K562 (cell line): ENCODE measurements at regions not wholly inside any gene's neighbourhood (a gene's known extent, or its start where the extent isn't known, plus 50 kb on each side); places are given as distances from the start of the nearest gene placed in this dataset.

Experiments
- ATAC-seq: fragments of 200-7000 bp; cut with Tn5 transposase; 3 replicates; pipeline ENCODE4 v1.9.1; 2020; ENCODE audit warnings: moderate library complexity
- BruUV-seq: library from RNA; stranded (reverse); fragments of 400-500 nt; replicated peaks from 2 replicates; lab custom pipeline; 2021; lab: Mats Ljungman, UMichigan
- CTCF ChIA-PET: fragments of 300-600 bp; formaldehyde crosslinking; extraction: SDS; loops from one replicate; lab custom pipeline; 2021; ENCODE audit warnings: low intra/inter-chr PET ratio; lab: Yijun Ruan, JAX
- POLR2A ChIA-PET: fragments of 300-600, 350-650 bp; sonication (Branson Sonifier 250); formaldehyde crosslinking; extraction: SDS; loops from one replicate; lab custom pipeline; 2021; ENCODE audit warnings: antibody characterized with exemption, inconsistent platforms; lab: Yijun Ruan, JAX
- DNase-seq, 4 experiments: peaks; one replicate each; pipeline versions ENCODE4 v3.0.0 to v3.0.0-alpha.2; 2011 to 2018; ENCODE audit warnings: low spot score in 3 of 4, mixed read lengths in 3 of 4; ENCODE audit errors: extremely low read depth in 1 of 4
- FAIRE-seq: peaks from 2 replicates; lab custom pipeline; 2011; peaks lifted over from hg19 to GRCh38; lab: Jason Lieb, UNC
- H2AFZ ChIP-seq: 2 replicates; pipeline ENCODE4 v1.6.0; 2011; ENCODE audit warnings: low read depth, low read length, control low read depth, inconsistent platforms
- H3K27ac ChIP-seq: fragments of 200-600 bp; 3 replicates; pipeline ENCODE4 v1.8.0; 2011; ENCODE audit warnings: low read depth, mild to moderate bottlenecking, control low read depth, inconsistent platforms, low read length, moderate library complexity, mixed read lengths; ENCODE audit errors: extremely low read depth
- H3K27me3 ChIP-seq, 2 experiments: fragments of 300-600 bp in 1 of 2; 2 replicates in 1 of 2; 3 replicates in 1 of 2; pipeline versions ENCODE4 v1.6.0 to v1.8.0; 2011; ENCODE audit warnings: inconsistent platforms in 2 of 2, low read length in 2 of 2, mild to moderate bottlenecking in 1 of 2, mixed read lengths in 1 of 2, moderate library complexity in 1 of 2; ENCODE audit not compliant: control insufficient read depth in 2 of 2, insufficient read depth in 2 of 2
- H3K36me3 ChIP-seq: fragments of 300-600 bp; 3 replicates; pipeline ENCODE4 v1.8.0; 2011; ENCODE audit warnings: mild to moderate bottlenecking, low read length, inconsistent platforms; ENCODE audit not compliant: control insufficient read depth, insufficient read depth
- H3K4me1 ChIP-seq, 2 experiments: fragments of 200-600 bp in 1 of 2; replicated peaks in 1 of 2; 2 replicates in 1 of 2; 3 replicates in 1 of 2; pipeline versions ENCODE4 v1.5.1 to v1.8.0; 2011; ENCODE audit warnings: inconsistent platforms in 2 of 2, low read length in 2 of 2, mild to moderate bottlenecking in 1 of 2, mixed read lengths in 1 of 2, moderate library complexity in 1 of 2; ENCODE audit not compliant: control insufficient read depth in 2 of 2, insufficient read depth in 2 of 2
- H3K4me2 ChIP-seq: 2 replicates; pipeline ENCODE4 v1.6.1; 2011; ENCODE audit warnings: low read length, control low read depth, inconsistent platforms, mixed read lengths; ENCODE audit not compliant: insufficient read depth
- H3K4me3 ChIP-seq: fragments of 200-600 bp; sonication (generic), shearing (Covaris generic); 2 replicates; pipeline ENCODE4 v1.5.1; 2016; ENCODE audit warnings: control low read depth, inconsistent platforms
- H3K79me2 ChIP-seq: fragments of 200-600 bp; 3 replicates; pipeline ENCODE4 v1.8.0; 2011; ENCODE audit warnings: low read length, inconsistent platforms; ENCODE audit not compliant: control insufficient read depth, insufficient read depth
- H3K9ac ChIP-seq, 2 experiments: 2 replicates each; pipeline versions ENCODE4 v1.6.0 to v1.6.1; 2011; ENCODE audit warnings: low read depth in 2 of 2, low read length in 2 of 2, control low read depth in 1 of 2, inconsistent platforms in 1 of 2, mild to moderate bottlenecking in 1 of 2, mixed read lengths in 1 of 2; ENCODE audit not compliant: insufficient read depth in 1 of 2
- H3K9me1 ChIP-seq: one replicate; pipeline ENCODE4 v1.6.0; 2011; ENCODE audit warnings: inconsistent platforms, mild to moderate bottlenecking, low read length, moderate library complexity; ENCODE audit not compliant: control insufficient read depth, insufficient read depth
- H3K9me3 ChIP-seq: replicated peaks from 2 replicates; pipeline ENCODE4 v1.5.1; 2011; ENCODE audit warnings: low read depth, low read length, inconsistent platforms; ENCODE audit not compliant: control insufficient read depth, insufficient read depth
- H4K20me1 ChIP-seq: replicated peaks from 2 replicates; pipeline ENCODE4 v1.6.1; 2011; ENCODE audit warnings: low read length, inconsistent platforms, mixed read lengths; ENCODE audit not compliant: control insufficient read depth, insufficient read depth
- ATF7 ChIP-seq: fragments of 450-650 bp; IDR thresholded peaks from 2 replicates; pipeline ENCODE4 v1.7.1; 2014; ENCODE audit warnings: mild to moderate bottlenecking, moderate library complexity
- E2F5 ChIP-seq: sonication (generic); formaldehyde crosslinking; IDR thresholded peaks from 2 replicates; pipeline ENCODE4 v1.8.0; 2022; ENCODE audit warnings: mild to moderate bottlenecking, missing genetic modification reagents
- KAT2B ChIP-seq: IDR thresholded peaks from one replicate; pipeline ENCODE4 v1.6.1; 2012; ENCODE audit warnings: low read depth, mild to moderate bottlenecking, control low read depth, inconsistent platforms, low read length, moderate library complexity
- KLF1 ChIP-seq: fragments of 450-650 bp; IDR thresholded peaks from 2 replicates; pipeline ENCODE4 v1.6.1; 2016; ENCODE audit warnings: missing genetic modification characterization, missing compliant biosample characterization
- KLF16 ChIP-seq: IDR thresholded peaks from 2 replicates; pipeline ENCODE4 v1.6.1; 2016; ENCODE audit warnings: antibody characterized with exemption
- LEF1 ChIP-seq: fragments of 450-650 bp; IDR thresholded peaks from 2 replicates; pipeline ENCODE4 v1.6.1; 2016; ENCODE audit warnings: mild to moderate bottlenecking
- PHF21A ChIP-seq: fragments of 450-650 bp; IDR thresholded peaks from 2 replicates; pipeline ENCODE4 v1.6.1; 2017; ENCODE audit warnings: low read depth, borderline replicate concordance
- PURB ChIP-seq: sonication (generic); formaldehyde crosslinking; IDR thresholded peaks from 2 replicates; pipeline ENCODE4 v1.9.0; 2021; ENCODE audit warnings: low read depth, mild to moderate bottlenecking, missing genetic modification reagents
- THAP7 ChIP-seq: fragments of 250-450 bp; sonication (Bioruptor Pico); IDR thresholded peaks from 2 replicates; pipeline ENCODE4 v1.5.0; 2021
- ZHX1 ChIP-seq: fragments of 150-350 bp; conservative IDR thresholded peaks from 2 replicates; pipeline ENCODE4 v1.6.1; 2014; ENCODE audit warnings: low read length
- ZNF133 ChIP-seq: fragments of 250-450 bp; sonication (Bioruptor Pico); IDR thresholded peaks from 2 replicates; pipeline ENCODE4 v1.4.0; 2020; ENCODE audit warnings: mild to moderate bottlenecking
- in situ Hi-C: fragments of 300-500 bp; cut with MboI; formaldehyde crosslinking; loops from 4 replicates; pipeline ENCODE4 v1.15.0; 2018; ENCODE audit warnings: inconsistent platforms, mixed read lengths
- intact Hi-C: fragments of 100-400 bp; cut with micrococcal nuclease; formaldehyde crosslinking; loops from 2 replicates; pipeline ENCODE4 v1.14.2; 2022

- H3K9me3 ChIP-seq, result no peaks in the 10 kb centered on the region
- no peaks in the 10 kb centered on the region for H3K36me3 ChIP-seq
- FAIRE-seq, result no peak
- no peak overlapping the region for H3K9ac ChIP-seq
- CTCF ChIA-PET, result no interaction called here
- H3K4me1 ChIP-seq, result no peaks in the 10 kb centered on the region
- no peak overlapping the region for H3K4me2 ChIP-seq
- H3K4me3 ChIP-seq, result no peak overlapping the region
- TF ChIP-seq KAT2B (no peak), PURB (CRISPR knock-in tag) (no peak), PHF21A (no peak), KLF16 (no peak)
- no peaks in the 10 kb centered on the region for H3K9me1 ChIP-seq
- ATAC-seq, result no peak
- no peaks in the 10 kb centered on the region for H3K79me2 ChIP-seq
- POLR2A ChIA-PET, result interaction anchor here (1.1 kb wide), 1 partner anchor 40 kb away, joined by 3 read pairs; no protein-coding TSS in a partner anchor
- no peak overlapping the region for H3K27ac ChIP-seq
- no peaks in the 10 kb centered on the region for H3K27me3 ChIP-seq
- no peak overlapping the region for H2AFZ ChIP-seq
- no peak for DNase-seq
- in situ Hi-C loops (loop anchor here (10.0 kb wide), 1 partner anchor 60 kb away; no protein-coding TSS in a partner anchor), intact Hi-C loops (loop anchor here (10.0 kb wide), 1 partner anchor 90 kb away; no protein-coding TSS in a partner anchor)
- no TSS peak for BruUV-seq
- H4K20me1 ChIP-seq, result no peaks in the 10 kb centered on the region
Measured at GRCh38 chr7:109834851-109835250, 1256.1 kb upstream of the LRRN3 start.

GRCh38 chr7:109835577-109835976, 1255.3 kb upstream of the LRRN3 start:
- in situ Hi-C loops (loop anchor here (10.0 kb wide), 1 partner anchor 61 kb away; no protein-coding TSS in a partner anchor), intact Hi-C loops (loop anchor here (10.0 kb wide), 1 partner anchor 91 kb away; no protein-coding TSS in a partner anchor)
- CTCF ChIA-PET, result no interaction called here
- Histone ChIP-seq H3K36me3 (no peaks in the 10 kb centered on the region), H3K4me3 (no peak overlapping the region), H3K9me1 (no peaks in the 10 kb centered on the region), H4K20me1 (no peaks in the 10 kb centered on the region), H3K27me3 (no peaks in the 10 kb centered on the region), H3K9ac (no peak overlapping the region), H3K9me3 (no peaks in the 10 kb centered on the region), H3K27ac (no peak overlapping the region), H3K4me1 (no peaks in the 10 kb centered on the region), H3K79me2 (no peaks in the 10 kb centered on the region), H3K4me2 (no peak overlapping the region), H2AFZ (no peak overlapping the region)
- DNase-seq (no peak), ATAC-seq (no peak), FAIRE-seq (no peak)
- BruUV-seq, result no TSS peak
- POLR2A ChIA-PET, result interaction anchor here (1.1 kb wide), 1 partner anchor 41 kb away, joined by 3 read pairs; no protein-coding TSS in a partner anchor
- TF ChIP-seq ATF7 (no peak), ZHX1 (no peak), LEF1 (no peak), THAP7 (CRISPR knock-in tag) (no peak), KLF1 (tag) (no peak), E2F5 (CRISPR knock-in tag) (no peak), ZNF133 (CRISPR knock-in tag) (no peak)
